GM12891 (cell line): ENCODE measurements at regions not wholly inside any gene's neighbourhood (a gene's known extent, or its start where the extent isn't known, plus 50 kb on each side); places are given as distances from the start of the nearest gene placed in this dataset.

ENCODE experiments used
- PAX5 ChIP-seq: IDR thresholded peaks from 2 replicates; pipeline ENCODE4 v1.6.1; 2011; ENCODE audit warnings: low read length, moderate library complexity, mild to moderate bottlenecking; ENCODE audit not compliant: insufficient read depth, severe bottlenecking
- POLR2A ChIP-seq: IDR thresholded peaks from 2 replicates; pipeline ENCODE4 v1.6.1; 2011; ENCODE audit warnings: low read depth, low read length, control low read depth
- POLR2AphosphoS5 ChIP-seq: IDR thresholded peaks from 2 replicates; pipeline ENCODE4 v1.6.1; 2011; ENCODE audit warnings: low read depth, low read length, control low read depth
- POU2F2 ChIP-seq: IDR thresholded peaks from 2 replicates; pipeline ENCODE4 v1.6.1; 2011; ENCODE audit warnings: low read depth, mild to moderate bottlenecking, control low read depth, low read length, moderate library complexity
- SPI1 ChIP-seq: IDR thresholded peaks from 2 replicates; pipeline ENCODE4 v1.6.1; 2011; ENCODE audit warnings: low read depth, low read length, control low read depth
- TAF1 ChIP-seq: IDR thresholded peaks from 2 replicates; pipeline ENCODE4 v1.6.1; 2011; ENCODE audit warnings: low read depth, low read length, control low read depth

- TF ChIP-seq POLR2A = no peak
- TF ChIP-seq POLR2AphosphoS5 = no peak
- TF ChIP-seq TAF1 = no peak
- no peak for TF ChIP-seq PAX5
- TF ChIP-seq SPI1 = no peak
- TF ChIP-seq POU2F2 = no peak
Observed at GRCh38 chr21:27346041-27346448, 379.2 kb upstream of the ADAMTS5 start.
